Stimulated activated CD4-positive, alpha-beta T cell treated with anti-CD3 and anti-CD28 coated beads, Interleukin-4, amount 100 ng/mL, for 4 hours (primary cell): ENCODE measurements at regions not wholly inside any gene's neighbourhood (a gene's known extent, or its start where the extent isn't known, plus 50 kb on each side); places are given as distances from the start of the nearest gene placed in this dataset.
"Not testable (repeated sequence)": the region's sequence is repeated elsewhere in the genome, so short reads cannot be mapped to it uniquely, and the experiment has no call there.

Experiments
- DNase-seq, 2 experiments: peaks; one replicate each; pipeline ENCODE4 v3.0.0-alpha.2; 2020

DNA sequence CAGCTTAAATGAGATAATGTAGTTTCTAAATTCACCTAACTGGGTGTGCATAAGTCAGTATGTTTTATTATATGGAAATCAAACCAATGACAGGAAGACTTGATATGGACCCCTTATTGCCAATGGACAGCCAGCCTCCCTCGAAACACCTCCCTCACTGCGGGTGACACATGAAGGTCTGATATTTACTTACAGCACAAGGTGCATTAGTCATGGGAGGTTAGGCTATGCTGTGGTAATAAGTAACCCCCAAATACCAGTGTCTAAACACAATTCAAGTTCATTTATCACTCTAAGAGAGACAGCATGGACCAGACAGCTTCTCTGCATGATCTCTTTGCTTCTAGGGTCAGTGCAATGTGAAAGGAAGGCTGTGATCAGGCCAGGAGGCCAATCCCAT lies 126.0 kb upstream of the KCNJ6 start:
- DNase-seq, result no peak

DNA sequence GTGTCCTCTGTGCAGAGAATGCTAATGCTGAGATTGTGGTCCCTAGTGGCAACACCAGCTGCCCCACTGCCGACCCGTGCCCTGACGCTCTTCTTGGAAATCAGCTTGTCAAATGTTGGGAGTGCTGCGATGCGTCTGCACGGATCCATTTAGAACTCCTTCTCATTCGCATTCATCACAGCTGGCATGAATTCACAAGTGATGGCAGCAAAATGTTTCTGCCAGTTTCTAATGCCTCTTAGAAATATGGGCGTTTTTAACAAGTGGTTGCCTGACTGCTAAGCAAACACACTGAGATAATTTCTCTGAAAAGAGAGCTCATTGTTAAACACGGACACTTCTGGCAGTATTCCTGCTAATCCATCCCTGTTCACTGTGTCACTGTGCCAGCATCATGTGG lies 131.9 kb upstream of the KCNJ6 start:
- no peak for DNase-seq

DNA sequence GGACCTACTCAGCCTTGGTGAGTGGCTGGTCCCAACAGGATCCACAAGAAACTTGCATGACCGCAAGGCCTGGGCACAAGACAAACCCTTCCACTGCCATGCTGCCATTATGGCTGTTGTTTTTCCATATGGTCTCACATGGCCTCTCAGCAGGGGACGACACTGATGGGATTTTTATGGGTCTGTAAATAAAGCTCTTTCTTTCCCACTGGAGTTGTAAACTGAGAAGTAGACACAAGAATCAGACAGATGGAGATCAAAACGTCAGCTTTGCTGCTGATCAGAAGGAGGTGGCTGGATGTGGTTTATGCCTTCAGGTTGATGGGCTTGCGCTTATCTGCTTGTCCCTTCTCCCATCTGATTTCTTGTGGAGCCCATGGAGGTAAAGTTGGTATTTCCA lies 138.1 kb upstream of the KCNJ6 start:
- DNase-seq, result no peak

DNA sequence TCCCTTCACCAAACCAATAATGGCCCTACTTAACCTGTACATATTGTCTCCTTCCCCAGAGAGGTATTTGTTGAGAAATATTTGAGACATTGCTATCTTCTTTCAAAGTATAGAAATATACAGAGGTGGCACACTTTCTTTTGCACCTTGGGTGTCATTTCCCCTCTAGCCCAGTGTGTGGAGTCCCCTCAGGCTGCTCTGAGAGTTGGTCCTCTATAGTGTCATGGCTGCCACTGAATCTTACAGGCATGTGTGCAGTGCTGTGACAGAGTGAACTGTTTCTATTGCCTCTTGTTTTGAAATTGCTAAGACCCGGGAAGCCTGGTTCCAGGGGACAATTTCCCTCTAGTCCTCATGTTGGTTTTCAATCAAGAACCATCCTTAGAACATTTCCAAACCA lies 140.2 kb upstream of the KCNJ6 start:
- DNase-seq, result no peak

DNA sequence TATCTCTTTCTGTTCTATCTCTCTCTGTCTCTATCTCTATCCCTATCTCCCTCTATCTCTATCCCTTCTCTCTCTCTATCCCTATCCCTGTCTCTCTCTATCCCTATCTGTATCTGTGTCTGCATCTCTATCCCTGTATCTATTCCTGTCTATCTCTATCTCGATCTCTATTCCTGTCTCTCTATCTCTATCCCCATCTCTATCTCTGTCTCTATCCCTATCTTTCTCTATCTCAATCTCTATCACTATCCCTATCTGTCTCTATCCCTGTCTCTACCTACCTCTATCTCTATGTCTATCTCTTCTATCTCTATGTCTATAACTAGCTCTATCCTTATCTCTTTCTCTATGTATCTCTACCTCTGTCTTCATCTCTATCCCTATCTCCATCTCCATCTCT lies 141.4 kb upstream of the KCNJ6 start:
- DNase-seq, result no peak

DNA sequence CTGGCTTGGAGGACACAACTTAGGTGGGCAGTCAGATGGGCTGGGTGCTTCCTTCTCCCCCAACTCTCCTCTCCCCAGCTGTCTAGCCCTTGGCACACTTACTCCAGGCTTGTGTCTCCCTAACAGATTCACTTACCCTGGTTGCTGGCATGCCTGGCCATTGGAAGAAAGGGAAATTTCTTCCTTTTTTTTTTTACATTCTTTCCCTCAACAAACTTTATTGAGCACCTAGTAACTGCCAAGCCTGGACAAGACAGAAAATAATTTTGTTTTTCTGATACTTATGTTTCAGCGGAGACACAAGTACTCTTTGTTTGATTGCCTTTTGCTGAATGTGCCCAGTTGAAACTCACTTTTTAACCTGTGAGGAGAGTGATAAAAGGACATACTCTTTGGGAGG lies 144.3 kb upstream of the KCNJ6 start:
- no peak for DNase-seq

DNA sequence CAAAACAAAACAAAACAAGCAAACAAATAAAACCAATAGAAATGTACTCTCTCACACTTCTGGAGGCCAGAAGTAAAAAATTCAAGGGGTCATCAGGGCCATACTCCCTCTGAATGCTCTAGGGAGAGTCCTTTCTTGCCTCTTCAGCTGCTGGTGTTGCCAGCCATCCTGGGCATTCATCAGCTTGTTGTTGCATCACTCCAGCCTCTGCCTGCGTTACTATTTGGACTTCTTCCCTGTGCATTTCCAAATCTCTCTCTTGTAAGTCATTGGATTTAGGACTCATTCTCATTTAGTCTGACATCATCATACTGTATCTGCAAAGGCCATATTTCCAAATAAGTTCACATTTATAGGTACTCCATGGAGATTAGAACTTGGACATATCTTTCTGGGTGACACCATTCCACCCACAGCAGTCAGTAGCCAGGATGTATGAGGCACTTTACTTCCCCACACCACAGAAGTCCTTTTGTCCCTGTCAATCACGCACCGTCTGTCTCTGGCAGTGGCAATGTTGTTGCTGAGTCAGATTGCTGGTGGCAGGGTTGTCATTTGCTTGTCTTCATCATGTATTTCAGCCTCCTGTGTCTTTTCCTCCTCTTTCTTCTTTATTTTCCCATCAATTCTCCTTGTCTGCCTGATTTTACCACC lies 151.0 kb upstream of the KCNJ6 start:
- no peak for DNase-seq

DNA sequence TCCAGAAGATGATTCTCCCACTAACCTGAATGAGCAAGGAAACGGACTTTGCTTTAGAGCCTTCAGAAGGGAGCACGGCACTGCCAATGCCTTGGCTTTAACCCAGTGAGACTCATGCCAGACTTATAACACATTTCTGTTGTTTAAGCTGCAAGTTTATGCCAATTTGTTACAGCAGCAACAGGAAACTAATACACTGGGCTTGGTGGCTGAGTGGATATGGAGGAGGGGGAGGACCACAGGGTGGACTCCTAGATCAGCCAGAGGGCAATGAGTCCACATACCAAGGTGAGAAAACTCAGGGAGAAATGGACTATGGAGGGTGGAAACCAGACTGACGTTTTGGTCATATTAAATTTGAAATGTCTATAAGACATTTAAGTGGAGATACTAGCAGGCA lies 156.2 kb upstream of the KCNJ6 start:
- no peak for DNase-seq

DNA sequence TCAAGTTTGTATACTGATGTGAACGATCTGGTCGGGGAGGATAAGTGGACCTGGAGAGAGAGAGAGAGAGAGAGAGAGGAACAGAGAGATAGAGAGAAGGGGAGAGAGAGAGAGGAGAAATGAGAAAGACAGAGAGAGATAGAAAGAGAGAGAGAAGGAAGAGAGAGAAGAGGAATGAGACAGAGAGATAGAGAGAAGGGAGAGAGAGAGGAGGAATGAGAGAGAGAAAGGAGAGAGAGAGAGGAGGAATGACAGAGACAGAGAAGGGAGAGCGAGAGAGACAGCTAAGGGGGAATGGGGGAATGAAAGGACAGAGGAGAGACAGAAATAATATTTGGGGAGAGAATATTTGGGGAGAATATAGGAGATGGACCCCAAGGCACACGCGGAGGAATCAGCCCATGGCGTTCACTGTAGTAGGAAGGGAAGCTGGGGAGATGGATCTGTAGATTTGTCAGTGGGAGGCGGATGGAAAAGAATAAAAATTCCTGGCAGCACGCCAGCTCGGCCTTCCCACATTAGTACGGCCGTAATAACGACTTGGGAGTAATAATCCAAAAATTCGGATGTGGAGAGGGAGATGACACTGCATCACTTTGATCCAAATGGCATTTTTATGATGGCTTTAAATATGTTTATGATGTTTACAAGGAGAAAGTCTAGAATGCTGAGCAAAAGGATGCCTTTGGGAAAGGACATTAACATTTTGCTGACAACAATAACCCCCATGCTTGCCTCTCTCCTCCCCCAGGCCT lies 159.8 kb upstream of the KCNJ6 start:
- DNase-seq, result no peak

DNA sequence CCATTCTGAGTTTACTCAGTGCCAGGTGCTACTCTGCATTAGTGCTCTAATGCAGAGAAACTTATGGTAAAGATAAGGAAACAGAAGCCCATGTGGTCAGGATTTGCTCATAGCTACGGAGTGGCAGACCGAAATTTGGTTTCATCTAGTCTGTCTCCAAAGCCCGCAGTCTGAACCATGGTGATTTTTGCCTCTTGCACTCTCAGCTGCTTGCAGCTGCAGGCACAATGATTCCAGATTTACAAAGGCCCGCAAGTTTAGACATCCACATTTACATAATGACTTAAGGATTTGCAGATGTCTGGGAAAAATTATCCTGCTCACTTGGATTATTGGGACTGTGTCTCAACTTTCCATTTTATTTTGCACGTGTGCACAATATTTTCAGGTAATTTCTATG lies 161.3 kb upstream of the KCNJ6 start:
- DNase-seq, result no peak

DNA sequence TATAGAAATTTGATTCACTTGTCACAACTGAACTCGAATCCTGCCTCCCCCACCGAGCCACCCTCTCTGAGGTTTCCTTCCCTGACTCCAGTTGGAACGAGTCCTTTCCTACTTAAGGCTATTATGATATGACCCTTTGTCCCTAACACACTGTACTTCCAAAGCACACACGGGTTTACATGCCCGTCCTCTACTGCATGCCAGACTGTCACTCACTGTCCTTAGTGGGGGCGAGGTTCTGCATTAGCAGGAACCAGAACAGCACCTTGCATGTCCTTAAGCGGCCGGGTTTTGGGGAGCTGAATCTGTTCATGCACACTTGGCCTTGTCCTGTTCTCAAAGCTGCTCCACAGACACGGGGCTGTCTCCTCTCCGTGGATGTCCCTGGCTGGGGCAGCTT lies 164.6 kb upstream of the KCNJ6 start:
- no peak for DNase-seq

DNA sequence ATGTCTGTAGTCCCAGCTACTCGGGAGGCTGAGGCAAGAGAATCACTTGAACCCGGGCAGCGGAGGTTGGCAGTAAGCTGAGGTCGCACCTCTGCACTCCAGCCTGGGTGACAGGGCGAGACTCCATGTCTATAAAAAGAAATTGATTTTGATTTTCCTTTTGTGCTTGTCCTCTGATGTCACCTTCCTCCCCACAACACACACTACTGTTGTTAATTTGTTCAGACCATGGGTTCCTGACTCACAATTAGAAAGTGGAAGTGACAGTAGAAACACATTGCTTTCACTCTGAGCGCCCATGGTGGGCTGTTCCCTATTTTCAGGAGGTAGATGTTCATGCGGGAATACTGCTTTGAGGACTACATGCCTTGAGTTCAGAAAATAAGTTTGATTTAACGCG lies 165.5 kb upstream of the KCNJ6 start:
- no peak for DNase-seq

DNA sequence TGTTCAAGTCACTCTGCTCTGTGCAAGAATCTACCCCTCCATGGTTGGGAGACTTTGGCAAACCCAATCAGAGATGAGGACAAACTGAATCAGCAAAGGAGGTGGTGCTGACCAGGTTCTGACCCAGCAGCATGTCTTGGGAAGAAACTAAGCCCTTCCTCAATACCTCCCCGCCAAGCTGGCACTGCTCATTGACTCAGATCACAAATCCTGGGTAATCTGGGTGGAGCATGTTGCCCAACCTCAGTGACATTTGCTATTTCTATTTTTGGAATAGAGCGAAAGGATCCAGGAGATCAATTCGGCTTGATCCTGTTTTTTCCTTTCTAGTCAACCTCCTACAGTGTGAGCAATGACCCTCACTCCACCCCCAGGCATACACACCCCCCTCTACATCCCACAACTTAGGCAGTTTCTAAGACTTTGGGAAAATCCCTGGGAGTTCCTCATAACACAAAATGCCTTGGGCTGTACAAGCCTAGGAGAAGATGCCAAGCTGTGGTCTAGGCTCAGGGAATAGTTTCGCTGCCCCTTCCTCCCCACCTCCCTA lies 166.8 kb upstream of the KCNJ6 start:
- no peak for DNase-seq

DNA sequence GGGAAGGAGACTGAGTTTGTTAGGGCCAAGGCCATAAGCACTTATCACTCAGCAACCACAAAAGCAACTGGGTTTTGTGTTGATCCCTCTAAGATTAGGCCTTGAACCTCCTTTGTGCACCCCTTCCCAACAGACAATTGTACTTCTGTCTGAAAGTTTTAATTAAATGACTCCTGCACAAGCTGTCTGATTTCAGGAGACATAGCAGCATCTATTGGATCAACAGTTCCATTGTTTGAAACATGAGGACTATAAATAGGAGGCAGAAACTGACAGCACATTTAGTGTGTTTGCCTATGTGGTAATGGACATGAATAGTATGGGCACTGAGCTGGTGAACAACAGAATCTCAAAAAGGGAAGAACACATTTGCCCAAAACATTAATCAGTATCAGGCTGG lies 167.3 kb upstream of the KCNJ6 start:
- DNase-seq, result no peak

DNA sequence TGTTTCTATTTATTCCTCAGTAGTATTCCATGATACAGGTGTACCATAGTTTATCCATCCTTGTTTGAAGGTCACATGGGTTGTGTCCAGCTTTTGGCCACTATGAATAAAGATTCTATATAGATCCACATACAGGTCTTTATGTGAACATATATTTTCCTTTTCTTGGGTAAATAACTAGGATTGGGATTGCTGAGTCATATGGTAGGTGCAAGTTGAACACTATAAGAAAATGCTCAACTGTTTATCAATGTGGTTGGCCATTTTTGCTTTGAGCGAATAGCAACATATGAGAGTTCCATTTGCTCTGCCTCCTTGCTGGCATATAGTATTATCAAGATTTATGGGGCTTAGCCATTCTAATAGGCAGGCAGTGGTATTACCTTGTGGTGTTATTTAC lies 170.2 kb upstream of the KCNJ15 start:
- DNase-seq, result no peak

DNA sequence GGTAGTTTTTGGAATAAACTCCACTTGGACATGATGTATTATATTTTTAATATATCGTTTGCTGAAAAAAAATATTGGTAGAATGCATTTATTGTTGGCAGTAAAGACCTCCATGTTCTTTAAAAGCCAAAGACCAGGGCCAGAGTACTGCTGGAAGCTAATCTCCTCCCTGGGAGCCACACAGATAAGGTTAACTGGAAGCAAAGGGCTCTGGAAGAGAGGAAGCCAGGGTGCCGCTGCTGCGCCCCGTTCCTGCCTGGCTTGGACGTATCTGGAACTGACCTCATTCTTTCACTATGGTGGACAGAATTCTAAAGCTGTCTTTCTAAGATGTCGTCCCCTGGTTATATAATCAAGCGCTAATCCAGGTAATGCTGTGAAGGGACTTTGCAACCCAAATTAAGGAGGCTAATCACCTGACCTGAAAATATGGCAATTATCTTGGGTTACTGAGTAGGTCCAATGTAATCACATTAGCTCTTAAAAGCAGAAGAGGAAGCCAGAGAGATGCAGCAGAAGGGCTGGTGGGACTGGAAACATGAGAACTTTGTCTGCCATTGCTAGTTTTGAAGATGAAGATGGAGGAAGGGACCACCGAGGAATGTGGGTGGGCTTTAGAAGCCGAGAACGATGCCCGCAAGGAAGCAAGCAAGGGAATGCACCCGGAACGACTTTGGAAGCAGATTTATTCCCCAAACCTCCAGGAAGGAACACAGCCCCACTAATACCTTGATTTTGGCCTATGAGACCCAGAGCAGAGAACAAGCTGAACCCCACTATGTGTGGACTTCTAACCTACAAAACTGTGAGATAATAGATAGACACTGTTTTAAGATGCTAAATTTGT lies 167.7 kb upstream of the KCNJ15 start:
- no peak for DNase-seq

DNA sequence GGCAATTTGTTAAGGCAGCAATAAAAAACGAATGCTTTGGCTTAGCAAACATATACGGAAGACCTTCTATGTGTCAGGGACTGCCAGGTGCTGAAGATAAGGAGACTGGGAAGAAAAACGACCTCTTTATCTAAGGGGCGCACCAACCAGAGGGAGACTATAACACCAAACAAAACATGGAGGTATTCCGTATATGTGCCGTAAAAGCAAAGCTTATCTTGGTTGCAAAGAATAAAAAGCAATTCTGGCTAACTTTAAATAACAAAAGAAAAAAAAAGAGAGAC lies 167.1 kb upstream of the KCNJ15 start:
- no peak for DNase-seq

DNA sequence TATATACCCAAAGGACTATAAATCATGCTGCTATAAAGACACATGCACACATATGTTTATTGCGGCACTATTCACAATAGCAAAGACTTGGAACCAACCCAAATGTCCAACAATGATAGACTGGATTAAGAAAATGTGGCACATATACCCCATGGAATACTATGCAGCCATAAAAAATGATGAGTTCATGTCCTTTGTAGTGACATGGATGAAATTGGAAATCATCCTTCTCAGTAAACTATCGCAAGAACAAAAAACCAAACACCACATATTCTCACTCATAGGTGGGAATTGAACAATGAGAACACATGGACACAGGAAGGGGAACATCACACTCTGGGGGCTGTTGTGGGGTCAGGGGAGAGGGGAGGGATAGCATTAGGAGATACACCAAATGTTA lies 165.7 kb upstream of the KCNJ15 start:
- DNase-seq, result not testable (repeated sequence)

DNA sequence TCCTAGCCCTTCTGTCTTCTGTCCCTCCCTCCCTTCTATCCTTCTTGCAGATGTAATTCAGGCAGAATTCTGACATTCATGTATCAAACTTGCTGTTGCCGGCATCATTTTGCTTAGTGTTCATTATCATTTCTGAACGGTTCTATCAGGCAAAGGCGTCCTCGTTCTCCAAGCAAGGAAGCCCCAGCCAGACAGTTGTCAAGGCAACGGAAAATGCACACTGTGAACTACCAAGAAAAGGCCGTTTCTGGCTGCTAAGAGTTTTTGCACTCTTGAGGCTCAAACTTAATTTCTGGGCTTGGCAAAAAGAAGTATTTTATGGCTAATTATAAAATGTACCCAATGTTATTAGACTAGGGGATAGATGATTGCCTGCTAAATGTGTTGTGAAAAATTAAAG lies 164.7 kb upstream of the KCNJ15 start:
- no peak for DNase-seq

DNA sequence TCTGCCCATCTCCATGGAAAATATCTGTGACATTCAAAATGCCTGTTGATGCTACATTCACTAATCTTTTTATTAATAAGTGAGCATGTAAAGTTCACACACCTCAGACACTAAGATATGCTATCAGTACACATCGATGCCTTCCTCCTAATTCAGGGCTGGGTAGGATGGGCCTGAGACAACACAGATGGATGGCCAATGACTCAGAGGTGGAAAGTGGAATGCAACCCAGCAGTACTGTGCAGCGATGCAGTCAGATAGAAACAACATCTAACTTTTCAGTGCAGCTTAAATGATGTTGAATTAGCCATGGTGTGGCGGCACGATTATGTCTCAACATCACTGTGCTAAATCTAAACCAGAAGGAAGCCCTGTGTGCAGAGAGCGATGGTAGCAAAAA lies 161.6 kb upstream of the KCNJ15 start:
- DNase-seq, result no peak

DNA sequence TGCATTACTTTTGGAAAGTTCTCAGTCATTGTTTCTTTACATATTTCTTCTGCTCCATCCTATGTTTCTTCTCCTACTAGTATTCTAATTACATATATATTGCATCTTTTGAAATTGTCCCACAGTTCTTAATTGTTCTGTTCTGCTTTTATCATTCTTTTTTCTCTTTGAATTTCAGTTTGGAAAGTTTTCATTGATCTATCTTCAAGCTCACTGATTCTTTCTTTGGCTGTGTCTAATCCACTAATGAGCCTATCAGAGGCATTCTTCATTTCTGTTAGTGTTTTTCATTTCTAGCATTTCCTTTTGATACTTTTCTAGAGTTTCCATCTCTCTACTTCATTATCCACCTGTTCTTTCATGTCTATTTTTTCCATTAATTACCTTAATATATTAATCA lies 159.0 kb upstream of the KCNJ15 start:
- DNase-seq, result no peak

DNA sequence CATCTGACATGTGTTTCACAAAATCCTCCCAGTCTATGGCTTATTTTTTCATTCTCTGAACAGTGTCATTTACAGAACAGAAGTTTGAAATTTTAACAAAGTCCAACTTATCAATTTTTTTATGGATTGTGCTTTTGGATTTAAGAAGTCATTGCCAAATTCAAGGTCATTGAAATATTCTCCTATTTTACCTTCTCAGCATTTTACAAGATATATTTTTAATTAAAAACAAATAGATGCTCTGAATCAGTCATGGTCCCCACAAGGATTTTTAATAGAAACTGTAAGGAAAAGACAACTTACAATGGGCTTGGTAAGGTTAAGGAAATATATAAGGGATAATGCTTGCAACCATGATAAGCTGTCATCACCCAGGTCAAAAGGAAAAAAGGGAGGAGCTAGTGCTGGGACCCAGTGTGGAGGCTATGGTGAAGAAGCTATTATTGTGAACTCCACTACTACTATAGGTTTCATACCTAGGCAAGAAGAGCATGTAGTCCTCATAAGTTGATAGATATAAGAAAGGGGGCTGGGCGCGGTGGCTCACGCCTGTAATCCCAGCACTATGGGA lies 144.5 kb upstream of the KCNJ15 start:
- DNase-seq, result no peak

DNA sequence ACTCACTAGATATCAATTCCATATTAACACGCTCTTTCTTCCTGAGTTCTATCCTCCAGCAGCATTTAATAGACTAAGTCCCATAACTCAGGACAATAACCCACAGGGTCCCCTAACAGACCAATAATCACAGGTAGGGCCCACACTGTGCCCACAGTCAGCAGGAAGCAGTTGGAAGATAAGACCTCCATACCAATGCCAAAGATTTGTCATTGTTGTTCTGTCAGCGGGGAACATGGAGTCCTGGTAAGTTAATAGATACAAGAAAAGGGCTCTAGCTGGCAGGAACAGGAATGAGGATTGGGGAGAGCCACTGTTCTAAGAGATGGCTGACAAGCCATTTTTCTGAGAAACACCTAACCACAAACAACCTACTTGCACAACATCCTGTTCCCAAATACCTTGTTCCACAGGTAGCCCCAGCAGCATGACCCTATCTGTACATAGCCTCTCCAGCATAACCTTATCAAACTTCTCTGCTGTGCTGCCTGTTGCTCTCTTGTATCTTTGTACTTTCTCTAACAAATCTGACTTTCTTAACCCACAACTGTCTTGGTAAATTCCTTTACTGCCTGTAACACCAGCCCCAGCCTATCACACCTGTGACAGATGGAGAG lies 142.0 kb upstream of the KCNJ15 start:
- DNase-seq, result no peak
